Osteocyte (in vitro differentiated cells): ENCODE measurements at regions not wholly inside any gene's neighbourhood (a gene's known extent, or its start where the extent isn't known, plus 50 kb on each side); places are given as distances from the start of the nearest gene placed in this dataset.

Experiments used
- DNase-seq: peaks from one replicate; pipeline ENCODE4 v3.0.0; 2021; ENCODE audit warnings: mixed read lengths; ENCODE audit not compliant: unreplicated experiment; ENCODE audit errors: extremely low spot score
- H3K27ac Mint-ChIP-seq: one replicate; pipeline ENCODE4 v1.8.0; 2021; ENCODE audit warnings: mild to moderate bottlenecking, mixed read lengths; ENCODE audit not compliant: unreplicated experiment
- H3K27me3 Mint-ChIP-seq: one replicate; pipeline ENCODE4 v1.8.0; 2021; ENCODE audit warnings: mixed read lengths; ENCODE audit not compliant: unreplicated experiment
- H3K36me3 Mint-ChIP-seq: one replicate; pipeline ENCODE4 v1.8.0; 2021; ENCODE audit warnings: mixed read lengths; ENCODE audit not compliant: unreplicated experiment
- H3K4me1 Mint-ChIP-seq: one replicate; pipeline ENCODE4 v1.8.0; 2021; ENCODE audit warnings: mixed read lengths; ENCODE audit not compliant: unreplicated experiment
- H3K4me3 Mint-ChIP-seq: one replicate; pipeline ENCODE4 v1.8.0; 2021; ENCODE audit warnings: mild to moderate bottlenecking, moderate library complexity, mixed read lengths; ENCODE audit not compliant: unreplicated experiment
- H3K9me3 Mint-ChIP-seq: one replicate; pipeline ENCODE4 v1.8.0; 2021; ENCODE audit warnings: mixed read lengths; ENCODE audit not compliant: unreplicated experiment
- CTCF ChIP-seq: fragments of 200-600 bp; sonication (generic); IDR thresholded peaks from 2 replicates; pipeline ENCODE4 v1.5.0; 2021; ENCODE audit warnings: antibody characterized with exemption, mild to moderate bottlenecking, moderate library complexity

GRCh38 chr2:216553482-216554240, 55.0 kb downstream of the RPL37A start:
- DNase-seq, result no peak
- peaks cover 5% of the 10 kb centered on the region for H3K36me3 Mint-ChIP-seq
- TF ChIP-seq CTCF, result no peak
- peak overlapping the region; percentile 91 for H3K27ac Mint-ChIP-seq
- peaks cover 88% of the 10 kb centered on the region for H3K4me1 Mint-ChIP-seq
- H3K27me3 Mint-ChIP-seq, result no peaks in the 10 kb centered on the region
- H3K4me3 Mint-ChIP-seq, result no peak overlapping the region
- no peaks in the 10 kb centered on the region for H3K9me3 Mint-ChIP-seq

- no peaks in the 10 kb centered on the region for H3K9me3 Mint-ChIP-seq
- H3K4me1 Mint-ChIP-seq, result peaks cover 92% of the 10 kb centered on the region
- no peaks in the 10 kb centered on the region for H3K27me3 Mint-ChIP-seq
- TF ChIP-seq CTCF, result no peak
- no peak for DNase-seq
- no peak overlapping the region for H3K4me3 Mint-ChIP-seq
- H3K27ac Mint-ChIP-seq, result peak overlapping the region; percentile 18
- peaks cover 5% of the 10 kb centered on the region for H3K36me3 Mint-ChIP-seq
Observed at GRCh38 chr2:216554286-216554685, 55.6 kb downstream of the RPL37A start.

DNA sequence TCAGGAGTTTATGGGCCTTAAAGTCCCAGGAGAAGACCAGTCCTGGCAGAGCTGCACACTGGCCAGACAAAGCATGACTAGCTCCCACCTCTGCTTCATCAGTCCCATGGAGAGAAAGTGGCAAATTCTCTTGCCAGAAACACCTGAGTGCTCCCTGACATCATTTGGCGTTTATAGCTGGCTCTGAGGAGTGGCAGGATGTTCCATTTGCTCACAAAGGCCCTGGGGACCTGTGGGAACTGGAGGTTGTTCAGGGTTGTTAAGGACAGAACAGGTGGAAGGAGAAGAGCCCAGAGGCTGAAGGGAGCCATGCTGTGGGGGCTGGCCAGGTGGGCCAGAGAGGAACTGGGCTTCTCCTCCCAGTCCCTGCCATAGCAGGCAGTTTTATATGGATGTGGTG, 56.1 kb downstream of the RPL37A start:
- Mint-ChIP-seq H3K27me3 (no peaks in the 10 kb centered on the region), H3K9me3 (no peaks in the 10 kb centered on the region), H3K36me3 (peaks cover 5% of the 10 kb centered on the region), H3K27ac (peak overlapping the region; percentile 82), H3K4me1 (peaks cover 95% of the 10 kb centered on the region), H3K4me3 (no peak overlapping the region)
- DNase-seq, result no peak
- no peak for TF ChIP-seq CTCF

- no peak for TF ChIP-seq CTCF
- Mint-ChIP-seq H3K27ac (peak overlapping the region; percentile 82), H3K4me1 (peaks cover 93% of the 10 kb centered on the region), H3K4me3 (no peak overlapping the region), H3K27me3 (no peaks in the 10 kb centered on the region), H3K9me3 (no peaks in the 10 kb centered on the region), H3K36me3 (no peaks in the 10 kb centered on the region)
- DNase-seq, result peak; percentile 87
Observed at GRCh38 chr2:216555274-216555673, 56.6 kb downstream of the RPL37A start.

DNA sequence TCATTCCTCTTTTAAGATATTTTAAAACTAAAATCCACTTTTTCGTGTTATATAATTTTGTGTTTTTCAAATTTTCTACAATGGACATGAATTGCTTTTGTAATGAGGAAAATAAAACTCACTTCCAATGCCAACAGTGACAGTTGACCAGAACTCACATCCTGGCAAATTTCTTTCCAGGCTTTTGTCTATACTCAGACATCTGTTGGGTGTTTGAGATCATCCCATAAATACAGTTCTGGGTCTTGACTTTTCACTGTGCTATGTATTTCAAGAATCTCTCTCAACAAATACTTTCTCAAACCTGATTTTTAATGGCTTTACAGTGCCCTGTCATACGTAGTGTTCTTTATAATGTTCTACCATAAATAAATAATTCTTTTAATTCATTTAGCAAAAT, 57.6 kb downstream of the RPL37A start:
- Mint-ChIP-seq H3K9me3 (no peaks in the 10 kb centered on the region), H3K36me3 (no peaks in the 10 kb centered on the region), H3K27ac (peak overlapping the region; percentile 69), H3K4me3 (no peak overlapping the region), H3K4me1 (peaks cover 93% of the 10 kb centered on the region), H3K27me3 (no peaks in the 10 kb centered on the region)
- no peak for TF ChIP-seq CTCF
- no peak for DNase-seq
